BJ (cell line): ENCODE measurements at regions not wholly inside any gene's neighbourhood (a gene's known extent, or its start where the extent isn't known, plus 50 kb on each side); places are given as distances from the start of the nearest gene placed in this dataset.

ENCODE experiments used
- CTCF ChIA-PET: fragments of 350-600 bp; formaldehyde crosslinking; extraction: SDS; loops from one replicate; lab custom pipeline; 2021; ENCODE audit warnings: antibody characterized with exemption, inconsistent platforms; lab: Yijun Ruan, JAX
- POLR2A ChIA-PET: fragments of 300-600 bp; sonication (Branson Sonifier 250); formaldehyde crosslinking; extraction: SDS; loops from one replicate; lab custom pipeline; 2021; ENCODE audit warnings: antibody characterized with exemption; lab: Charles Lee
- DNase-seq: peaks from one replicate; pipeline ENCODE4 v3.0.0-alpha.2; 2011; ENCODE audit warnings: low read depth
- H3K27me3 ChIP-seq: 2 replicates; pipeline ENCODE4 v1.6.0; 2011; ENCODE audit warnings: low read length; ENCODE audit not compliant: control insufficient read depth, insufficient read depth
- H3K36me3 ChIP-seq: 2 replicates; pipeline ENCODE4 v1.5.1; 2011; ENCODE audit warnings: low read length; ENCODE audit not compliant: control insufficient read depth, insufficient read depth
- H3K4me3 ChIP-seq: 2 replicates; pipeline ENCODE4 v1.5.1; 2011; ENCODE audit warnings: low read depth, mild to moderate bottlenecking, control low read depth, low read length
- CTCF ChIP-seq: IDR thresholded peaks from 2 replicates; pipeline ENCODE4 v1.5.1; 2011; ENCODE audit warnings: low read depth, mild to moderate bottlenecking, control low read depth, inconsistent platforms, low read length, moderate library complexity; ENCODE audit not compliant: insufficient read depth

GRCh38 chr20:22672191-22672590 lies 87.8 kb upstream of the FOXA2 start:
- ChIA-PET POLR2A (no interaction called here), CTCF (no interaction called here)
- TF ChIP-seq CTCF, result no peak
- no peak for DNase-seq
- Histone ChIP-seq H3K27me3 (no peaks in the 10 kb centered on the region), H3K4me3 (no peak overlapping the region), H3K36me3 (no peaks in the 10 kb centered on the region)

- H3K36me3 ChIP-seq, result no peaks in the 10 kb centered on the region
- H3K4me3 ChIP-seq, result no peak overlapping the region
- no peak for TF ChIP-seq CTCF
- no peak for DNase-seq
- POLR2A ChIA-PET, result no interaction called here
- CTCF ChIA-PET, result no interaction called here
- H3K27me3 ChIP-seq, result no peaks in the 10 kb centered on the region
Measured at GRCh38 chr20:22673467-22673866, 89.1 kb upstream of the FOXA2 start.

GRCh38 chr20:22675341-22675740 lies 91.0 kb upstream of the FOXA2 start:
- no peaks in the 10 kb centered on the region for H3K36me3 ChIP-seq
- POLR2A ChIA-PET, result no interaction called here
- H3K27me3 ChIP-seq, result no peaks in the 10 kb centered on the region
- no peak for TF ChIP-seq CTCF
- CTCF ChIA-PET, result interaction anchor here (0.7 to 1.7 kb wide), 4 partner anchors 8 to 337 kb away, joined by 3 to 5 read pairs (median 4); no protein-coding TSS in a partner anchor
- no peak overlapping the region for H3K4me3 ChIP-seq
- DNase-seq, result no peak

GRCh38 chr20:22678678-22679077 lies 94.3 kb upstream of the FOXA2 start:
- no peak for TF ChIP-seq CTCF
- H3K27me3 ChIP-seq, result no peaks in the 10 kb centered on the region
- ChIA-PET CTCF (interaction anchor here (1.6 to 7.6 kb wide), 3 partner anchors 13 to 338 kb away, joined by 3 to 86 read pairs (median 14); no protein-coding TSS in a partner anchor), POLR2A (no interaction called here)
- DNase-seq, result no peak
- H3K36me3 ChIP-seq, result no peaks in the 10 kb centered on the region
- H3K4me3 ChIP-seq, result no peak overlapping the region

- H3K4me3 ChIP-seq, result no peak overlapping the region
- H3K36me3 ChIP-seq, result no peaks in the 10 kb centered on the region
- no peaks in the 10 kb centered on the region for H3K27me3 ChIP-seq
- ChIA-PET POLR2A (no interaction called here), CTCF (interaction anchor here (1.6 to 7.6 kb wide), 3 partner anchors 12 to 339 kb away, joined by 3 to 86 read pairs (median 14); no protein-coding TSS in a partner anchor)
- no peak for TF ChIP-seq CTCF
- DNase-seq, result no peak
Measured at GRCh38 chr20:22679197-22679596, 94.8 kb upstream of the FOXA2 start.
